Liver (tissue), 8 donors: ENCODE measurements at regions not wholly inside any gene's neighbourhood (a gene's known extent, or its start where the extent isn't known, plus 50 kb on each side); places are given as distances from the start of the nearest gene placed in this dataset.

Experiments used
- DNase-seq: peaks from one replicate; pipeline ENCODE4 v3.0.0-alpha.2; 2017; ENCODE audit warnings: low spot score
- H3K27ac ChIP-seq, 2 donors: one replicate each; pipeline ENCODE4 v1.7.0; 2013; ENCODE audit warnings: inconsistent platforms in 2 of 2, low read length in 2 of 2, control low read depth in 1 of 2, low read depth in 1 of 2, mild to moderate bottlenecking in 1 of 2
- H3K27me3 ChIP-seq, 4 donors: one replicate each; pipeline versions ENCODE4 v1.6.1 to v1.7.0; 2013; ENCODE audit warnings: low read length in 3 of 4, inconsistent platforms in 1 of 4, mild to moderate bottlenecking in 1 of 4, moderate library complexity in 1 of 4; ENCODE audit not compliant: control insufficient read depth in 4 of 4, insufficient read depth in 4 of 4
- H3K36me3 ChIP-seq, 4 donors: one replicate each; pipeline versions ENCODE4 v1.6.1 to v1.7.0; 2013; ENCODE audit warnings: low read length in 3 of 4, mild to moderate bottlenecking in 3 of 4, low read depth in 1 of 4, moderate library complexity in 1 of 4; ENCODE audit not compliant: control insufficient read depth in 4 of 4, insufficient read depth in 3 of 4
- H3K4me1 ChIP-seq, 4 donors: one replicate each; pipeline versions ENCODE4 v1.6.1 to v1.7.0; 2013; ENCODE audit warnings: low read length in 3 of 4, mild to moderate bottlenecking in 3 of 4, moderate library complexity in 1 of 4; ENCODE audit not compliant: control insufficient read depth in 4 of 4, insufficient read depth in 4 of 4
- H3K4me3 ChIP-seq, 3 donors: one replicate each; pipeline versions ENCODE4 v1.6.1 to v1.7.0; 2013; ENCODE audit warnings: low read length in 3 of 3, control low read depth in 1 of 3, low read depth in 1 of 3, mild to moderate bottlenecking in 1 of 3
- H3K9ac ChIP-seq, 2 donors: one replicate each; pipeline ENCODE4 v1.7.0; 2013; ENCODE audit warnings: low read length in 2 of 2, mild to moderate bottlenecking in 2 of 2, moderate library complexity in 2 of 2, control low read depth in 1 of 2, low read depth in 1 of 2
- H3K9me3 ChIP-seq, 4 donors: one replicate each; pipeline versions ENCODE4 v1.6.1 to v1.7.0; 2013; ENCODE audit warnings: low read length in 3 of 4; ENCODE audit not compliant: control insufficient read depth in 4 of 4
- ATF3 ChIP-seq: IDR thresholded peaks from 2 replicates; pipeline ENCODE4 v1.6.1; 2016; ENCODE audit warnings: antibody characterized with exemption
- CTCF ChIP-seq: fragments of 150-350 bp; IDR thresholded peaks from 2 replicates; pipeline ENCODE4 v1.5.1; 2017; ENCODE audit warnings: improper control_type of control experiment, low read depth, low read length; ENCODE audit not compliant: missing input control
- EGR1 ChIP-seq, 2 donors: IDR thresholded peaks; 2 replicates each; pipeline ENCODE4 v1.6.1; 2016 to 2018; ENCODE audit warnings: antibody characterized with exemption in 2 of 2, low read depth in 2 of 2
- FOXA1 ChIP-seq: IDR thresholded peaks from 2 replicates; pipeline ENCODE4 v1.6.1; 2016; ENCODE audit warnings: antibody characterized with exemption
- FOXA2 ChIP-seq: IDR thresholded peaks from 2 replicates; pipeline ENCODE4 v1.6.1; 2016; ENCODE audit warnings: antibody characterized with exemption
- GABPA ChIP-seq, 2 donors: IDR thresholded peaks in 1 of 2; conservative IDR thresholded peaks in 1 of 2; 2 replicates each; pipeline ENCODE4 v1.6.1; 2016; ENCODE audit warnings: antibody characterized with exemption in 2 of 2, mild to moderate bottlenecking in 1 of 2, moderate library complexity in 1 of 2
- HNF4A ChIP-seq, 2 donors: conservative IDR thresholded peaks; 2 replicates each; pipeline ENCODE4 v1.6.1; 2016; ENCODE audit warnings: antibody characterized with exemption in 2 of 2, mild to moderate bottlenecking in 2 of 2
- HNF4G ChIP-seq: IDR thresholded peaks from 2 replicates; pipeline ENCODE4 v1.6.1; 2016; ENCODE audit warnings: antibody characterized with exemption
- JUND ChIP-seq, 2 donors: IDR thresholded peaks; 2 replicates each; pipeline ENCODE4 v1.6.1; 2016; ENCODE audit warnings: antibody characterized with exemption in 2 of 2
- MAX ChIP-seq: IDR thresholded peaks from 2 replicates; pipeline ENCODE4 v1.6.1; 2016; ENCODE audit warnings: antibody characterized with exemption
- NR2F2 ChIP-seq: IDR thresholded peaks from 2 replicates; pipeline ENCODE4 v1.6.1; 2016; ENCODE audit warnings: antibody characterized with exemption
- RAD21 ChIP-seq, 2 donors: IDR thresholded peaks; 2 replicates each; pipeline ENCODE4 v1.6.1; 2016; ENCODE audit warnings: antibody characterized with exemption in 2 of 2, mild to moderate bottlenecking in 2 of 2
- RXRA ChIP-seq, 2 donors: IDR thresholded peaks; 2 replicates each; pipeline ENCODE4 v1.6.1; 2017 to 2018; ENCODE audit warnings: antibody characterized with exemption in 2 of 2, mild to moderate bottlenecking in 1 of 2
- SP1 ChIP-seq: IDR thresholded peaks from 2 replicates; pipeline ENCODE4 v1.6.1; 2018; ENCODE audit warnings: antibody characterized with exemption, mild to moderate bottlenecking
- TAF1 ChIP-seq: conservative IDR thresholded peaks from 2 replicates; pipeline ENCODE4 v1.6.1; 2016; ENCODE audit warnings: antibody characterized with exemption, mild to moderate bottlenecking
- YY1 ChIP-seq: IDR thresholded peaks from 2 replicates; pipeline ENCODE4 v1.6.1; 2016; ENCODE audit warnings: antibody characterized with exemption, mild to moderate bottlenecking
- ZBTB33 ChIP-seq: IDR thresholded peaks from 2 replicates; pipeline ENCODE4 v1.6.1; 2016; ENCODE audit warnings: antibody characterized with exemption
- WGBS: extraction: QIAGEN DNeasy Blood & Tissue Kit; methylation state at CpG from one replicate; pipeline ENCODE4 v1.1.7; 2013; 5-methylcytosine and 5-hydroxymethylcytosine counted together
- TF ChIP-seq, protein P1 (sequence below): IDR thresholded peaks from 2 replicates; pipeline ENCODE4 v1.6.1; 2016; ENCODE audit warnings: antibody characterized with exemption, mild to moderate bottlenecking
- donor health status: healthy.
- donor health status: healthy.
- donor health status: healthy.
- donor health status: healthy.
- donor health status: healthy.

DNA sequence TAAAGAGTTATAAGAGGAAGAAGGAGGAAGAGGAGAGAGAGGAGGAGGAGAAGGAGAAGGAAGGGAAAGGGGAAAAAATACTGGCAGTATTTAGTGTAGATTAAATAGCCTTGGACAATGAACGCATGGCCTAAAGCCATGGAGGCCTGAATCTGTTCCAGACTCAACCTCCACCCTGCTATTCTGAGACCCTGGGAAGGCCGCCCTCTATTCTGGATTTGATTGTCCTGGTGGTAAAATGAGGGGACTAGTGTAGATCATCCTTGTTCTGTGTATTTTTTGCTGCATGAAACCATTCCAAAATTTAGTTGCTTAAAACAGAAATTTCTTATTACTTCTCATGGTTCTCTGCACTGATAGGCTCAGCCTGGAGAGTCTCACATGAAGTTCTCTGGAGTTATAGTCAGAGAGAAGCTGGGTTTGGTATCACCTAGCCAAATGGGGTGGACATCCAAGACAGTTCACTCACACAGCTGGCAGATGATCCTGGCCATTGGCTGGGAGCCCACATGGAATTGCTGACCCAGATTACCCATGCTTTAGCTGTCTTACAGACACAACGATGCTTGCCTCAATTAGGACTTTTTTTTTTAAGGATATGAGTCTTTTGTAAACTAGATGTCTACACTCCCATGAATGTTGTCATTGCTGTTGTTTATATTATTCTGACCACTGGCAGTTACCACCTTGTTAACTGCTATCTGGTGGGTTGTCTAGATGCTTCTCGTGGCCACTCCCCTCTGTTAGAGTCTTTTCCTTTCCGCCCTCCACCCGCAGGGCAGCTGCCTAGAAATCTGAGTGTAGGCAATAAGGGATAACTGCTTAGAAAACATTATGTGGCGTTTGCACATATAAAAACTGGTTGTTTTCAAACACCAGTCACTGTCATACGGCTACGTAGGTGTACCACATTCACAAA lies 149.9 kb downstream of the SST start:
- TF ChIP-seq NR2F2 = no peak
- no peak for TF ChIP-seq EGR1 (IDR thresholded peaks at IDR 0.05; ENCODE audit: low read depth in 2 of 2)
- no peak for TF ChIP-seq ATF3
- TF ChIP-seq SP1 = no peak
- TF ChIP-seq YY1 = no peak
- TF ChIP-seq, protein P1, sequence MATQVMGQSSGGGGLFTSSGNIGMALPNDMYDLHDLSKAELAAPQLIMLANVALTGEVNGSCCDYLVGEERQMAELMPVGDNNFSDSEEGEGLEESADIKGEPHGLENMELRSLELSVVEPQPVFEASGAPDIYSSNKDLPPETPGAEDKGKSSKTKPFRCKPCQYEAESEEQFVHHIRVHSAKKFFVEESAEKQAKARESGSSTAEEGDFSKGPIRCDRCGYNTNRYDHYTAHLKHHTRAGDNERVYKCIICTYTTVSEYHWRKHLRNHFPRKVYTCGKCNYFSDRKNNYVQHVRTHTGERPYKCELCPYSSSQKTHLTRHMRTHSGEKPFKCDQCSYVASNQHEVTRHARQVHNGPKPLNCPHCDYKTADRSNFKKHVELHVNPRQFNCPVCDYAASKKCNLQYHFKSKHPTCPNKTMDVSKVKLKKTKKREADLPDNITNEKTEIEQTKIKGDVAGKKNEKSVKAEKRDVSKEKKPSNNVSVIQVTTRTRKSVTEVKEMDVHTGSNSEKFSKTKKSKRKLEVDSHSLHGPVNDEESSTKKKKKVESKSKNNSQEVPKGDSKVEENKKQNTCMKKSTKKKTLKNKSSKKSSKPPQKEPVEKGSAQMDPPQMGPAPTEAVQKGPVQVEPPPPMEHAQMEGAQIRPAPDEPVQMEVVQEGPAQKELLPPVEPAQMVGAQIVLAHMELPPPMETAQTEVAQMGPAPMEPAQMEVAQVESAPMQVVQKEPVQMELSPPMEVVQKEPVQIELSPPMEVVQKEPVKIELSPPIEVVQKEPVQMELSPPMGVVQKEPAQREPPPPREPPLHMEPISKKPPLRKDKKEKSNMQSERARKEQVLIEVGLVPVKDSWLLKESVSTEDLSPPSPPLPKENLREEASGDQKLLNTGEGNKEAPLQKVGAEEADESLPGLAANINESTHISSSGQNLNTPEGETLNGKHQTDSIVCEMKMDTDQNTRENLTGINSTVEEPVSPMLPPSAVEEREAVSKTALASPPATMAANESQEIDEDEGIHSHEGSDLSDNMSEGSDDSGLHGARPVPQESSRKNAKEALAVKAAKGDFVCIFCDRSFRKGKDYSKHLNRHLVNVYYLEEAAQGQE = no peak
- TF ChIP-seq HNF4A (conservative IDR thresholded peaks at IDR 0.05) = no peak
- TF ChIP-seq GABPA (IDR thresholded peaks at IDR 0.05 in 1 of 2, conservative IDR thresholded peaks at IDR 0.05 in 1 of 2) = no peak
- TF ChIP-seq JUND (IDR thresholded peaks at IDR 0.05) = no peak
- TF ChIP-seq FOXA1 = no peak
- no peak for TF ChIP-seq FOXA2
- no peak for TF ChIP-seq RAD21 (IDR thresholded peaks at IDR 0.05)
- TF ChIP-seq ZBTB33 = no peak
- no peak for TF ChIP-seq HNF4G
- TF ChIP-seq CTCF = no peak
- no peak for TF ChIP-seq RXRA (IDR thresholded peaks at IDR 0.05)
- no peak for TF ChIP-seq TAF1
- TF ChIP-seq MAX = no peak
- no peak overlapping the region for H3K4me3 ChIP-seq
- no peaks in the 10 kb centered on the region for H3K36me3 ChIP-seq
- H3K27ac ChIP-seq = no peak overlapping the region
- peaks cover 0 to 1% (median 0%) of the 10 kb centered on the region in 4 donors for H3K4me1 ChIP-seq
- WGBS = 73% methylated on average over 9 of the region's 9 CpGs
- H3K27me3 ChIP-seq = no peaks in the 10 kb centered on the region
- no peaks in the 10 kb centered on the region for H3K9me3 ChIP-seq
- no peak overlapping the region for H3K9ac ChIP-seq
- DNase-seq = no peak
